HepG2 (cell line): ENCODE measurements at regions not wholly inside any gene's neighbourhood (a gene's known extent, or its start where the extent isn't known, plus 50 kb on each side); places are given as distances from the start of the nearest gene placed in this dataset.

Source experiments
- ATAC-seq: fragments of 200-7000 bp; cut with Tn5 transposase; 3 replicates; pipeline ENCODE4 v1.9.1; 2020; ENCODE audit warnings: mild to moderate bottlenecking, moderate library complexity
- BruUV-seq: library from RNA; stranded (reverse); fragments of 400-500 nt; replicated peaks from 2 replicates; lab custom pipeline; 2021; lab: Mats Ljungman, UMichigan
- CTCF ChIA-PET: fragments of 300-600 bp; formaldehyde crosslinking; extraction: SDS; loops from one replicate; lab custom pipeline; 2021; ENCODE audit warnings: low total read pairs, inconsistent platforms, low intra/inter-chr PET ratio; lab: Yijun Ruan, JAX
- POLR2A ChIA-PET: fragments of 350-600 bp; sonication (Branson Sonifier 250); formaldehyde crosslinking; loops from one replicate; lab custom pipeline; 2020; ENCODE audit warnings: antibody characterized with exemption, inconsistent platforms; lab: Yijun Ruan, JAX
- DNase-seq: peaks from one replicate; pipeline ENCODE4 v3.0.0-alpha.2; 2015; ENCODE audit warnings: low spot score
- FAIRE-seq: peaks from 3 replicates; lab custom pipeline; 2011; peaks lifted over from hg19 to GRCh38; lab: Jason Lieb, UNC
- H2AFZ ChIP-seq: one replicate; pipeline ENCODE4 v1.6.1; 2011; ENCODE audit warnings: low read length, inconsistent platforms
- H3K27ac ChIP-seq: fragments of 300-600 bp; 3 replicates; pipeline ENCODE4 v1.8.0; 2011; ENCODE audit warnings: mixed run types, mild to moderate bottlenecking, mixed read lengths, low read length, inconsistent platforms; ENCODE audit not compliant: insufficient read depth; ENCODE audit errors: extremely low read length
- H3K27me3 ChIP-seq, 2 experiments: fragments of 200-600 bp in 1 of 2; 2 replicates in 1 of 2; 3 replicates in 1 of 2; pipeline versions ENCODE4 v1.6.0 to v1.8.0; 2011; ENCODE audit warnings: low read length in 2 of 2, mild to moderate bottlenecking in 2 of 2, moderate library complexity in 2 of 2, inconsistent platforms in 1 of 2; ENCODE audit not compliant: insufficient read depth in 2 of 2, control insufficient read depth in 1 of 2
- H3K36me3 ChIP-seq, 2 experiments: fragments of 200-600 bp in 1 of 2; replicated peaks in 1 of 2; 2 replicates in 1 of 2; 3 replicates in 1 of 2; pipeline versions ENCODE4 v1.5.1 to v1.8.0; 2011; ENCODE audit warnings: low read length in 2 of 2, inconsistent platforms in 1 of 2; ENCODE audit not compliant: insufficient read depth in 2 of 2, control insufficient read depth in 1 of 2
- H3K4me1 ChIP-seq: 2 replicates; pipeline ENCODE4 v1.5.1; 2012; ENCODE audit warnings: low read length, inconsistent platforms; ENCODE audit not compliant: insufficient read depth
- H3K4me2 ChIP-seq: 2 replicates; pipeline ENCODE4 v1.6.0; 2011; ENCODE audit warnings: low read depth, low read length, inconsistent platforms
- H3K4me3 ChIP-seq, 3 experiments: fragments of 200-600 bp in 1 of 3; sonication (generic), shearing (Covaris generic) in 1 of 3; replicated peaks in 1 of 3; 2 replicates each; pipeline ENCODE4 v1.5.1; 2011 to 2016; ENCODE audit warnings: low read length in 3 of 3, inconsistent platforms in 2 of 3, low read depth in 2 of 3, mild to moderate bottlenecking in 2 of 3, control low read depth in 1 of 3, mixed read lengths in 1 of 3; ENCODE audit not compliant: insufficient read depth in 1 of 3
- H3K79me2 ChIP-seq: one replicate; pipeline ENCODE4 v1.6.1; 2011; ENCODE audit warnings: low read length, inconsistent platforms; ENCODE audit not compliant: insufficient read depth
- H3K9ac ChIP-seq: 2 replicates; pipeline ENCODE4 v1.6.0; 2011; ENCODE audit warnings: mild to moderate bottlenecking, low read depth, low read length, inconsistent platforms; ENCODE audit not compliant: insufficient read depth
- H3K9me3 ChIP-seq: 2 replicates; pipeline ENCODE4 v1.5.1; 2012; ENCODE audit warnings: mild to moderate bottlenecking, low read length
- H4K20me1 ChIP-seq: 2 replicates; pipeline ENCODE4 v1.6.0; 2011; ENCODE audit warnings: inconsistent platforms, mild to moderate bottlenecking, low read length, moderate library complexity; ENCODE audit not compliant: insufficient read depth
- FLYWCH1 ChIP-seq: sonication (generic); formaldehyde crosslinking; IDR thresholded peaks from 2 replicates; pipeline ENCODE4 v1.8.1; 2023; ENCODE audit warnings: mild to moderate bottlenecking, missing genetic modification reagents
- NFKB2 ChIP-seq: sonication (generic); formaldehyde crosslinking; IDR thresholded peaks from 2 replicates; pipeline ENCODE4 v1.4.0; 2020; ENCODE audit warnings: missing genetic modification reagents, borderline replicate concordance
- NR3C1 ChIP-seq: sonication (generic); formaldehyde crosslinking; IDR thresholded peaks from 2 replicates; pipeline ENCODE4 v1.4.0; 2020; ENCODE audit warnings: missing genetic modification reagents
- SIX1 ChIP-seq: sonication (generic); formaldehyde crosslinking; IDR thresholded peaks from 2 replicates; pipeline ENCODE4 v1.4.0; 2020; ENCODE audit warnings: missing genetic modification reagents, borderline replicate concordance
- XRCC5 ChIP-seq: fragments of 200-400 bp; formaldehyde crosslinking; optimal IDR thresholded peaks from 2 replicates; pipeline ENCODE3; 2017; ENCODE audit warnings: mild to moderate bottlenecking, low read length
- ZBTB7A ChIP-seq: sonication (generic); formaldehyde crosslinking; IDR thresholded peaks from 2 replicates; pipeline ENCODE4 v1.8.0; 2022; ENCODE audit warnings: mild to moderate bottlenecking, missing genetic modification reagents
- ZNF33A ChIP-seq: sonication (generic); formaldehyde crosslinking; IDR thresholded peaks from 2 replicates; pipeline ENCODE4 v1.5.1; 2020; ENCODE audit warnings: missing genetic modification reagents, mild to moderate bottlenecking, moderate library complexity, borderline replicate concordance
- ZNF530 ChIP-seq: sonication (generic); formaldehyde crosslinking; IDR thresholded peaks from 2 replicates; pipeline ENCODE4 v1.5.0; 2020; ENCODE audit warnings: low read depth, mild to moderate bottlenecking, missing genetic modification reagents
- ZNF552 ChIP-seq: sonication (generic); formaldehyde crosslinking; IDR thresholded peaks from 2 replicates; pipeline ENCODE4 v1.9.0; 2022; ENCODE audit warnings: missing genetic modification reagents, mild to moderate bottlenecking, borderline replicate concordance
- WGBS: methylation state at CpG from one replicate; pipeline ENCODE4 v1.1.6; 2017; ENCODE audit warnings: low lambda C conversion rate; 5-methylcytosine and 5-hydroxymethylcytosine counted together
- in situ Hi-C: cut with HindIII; loops from 2 replicates; pipeline ENCODE4 v1.10.0; 2017; ENCODE audit warnings: low pct_unique_long_range_greater_than_20kb; ENCODE audit not compliant: extremely low pct_ligation_motif_present
- intact Hi-C: fragments of 100-400 bp; cut with micrococcal nuclease; formaldehyde crosslinking; loops from one replicate; pipeline ENCODE4 v1.10.0; 2022; ENCODE audit not compliant: unreplicated experiment
- TF ChIP-seq, protein P1 (sequence below): IDR thresholded peaks from 2 replicates; pipeline ENCODE4 v1.6.1; 2016; ENCODE audit warnings: low read depth, missing genetic modification reagents, missing compliant biosample characterization
- TF ChIP-seq, protein P2 (sequence below): sonication (generic); formaldehyde crosslinking; IDR thresholded peaks from 2 replicates; pipeline ENCODE4 v1.4.0; 2020; ENCODE audit warnings: mild to moderate bottlenecking, missing genetic modification reagents, borderline replicate concordance
- TF ChIP-seq, protein P3 (sequence below): sonication (generic); formaldehyde crosslinking; IDR thresholded peaks from 2 replicates; pipeline ENCODE4 v1.4.0; 2020; ENCODE audit warnings: missing genetic modification reagents

DNA sequence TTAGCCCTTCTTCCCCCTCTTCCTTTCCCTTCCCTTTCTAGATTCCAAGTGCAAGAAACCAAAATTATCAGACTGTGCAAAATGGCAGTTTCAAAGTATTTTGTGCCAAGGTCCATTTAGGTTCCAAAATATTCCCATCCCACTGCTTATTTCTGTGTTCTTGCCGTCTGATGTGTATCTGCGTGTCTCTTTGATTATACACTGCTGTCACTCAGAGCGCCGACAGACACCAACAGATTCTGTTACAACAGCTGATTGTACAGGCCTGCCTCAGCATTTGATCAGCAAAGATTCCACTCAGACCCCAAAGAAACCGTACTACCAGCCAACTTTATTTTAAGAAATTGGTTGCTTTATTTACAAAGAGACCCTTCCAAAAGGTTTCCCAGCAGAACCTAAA lies 225.6 kb upstream of the SATB1 start:
- WGBS = 25% methylated on average over 5 of the region's 5 CpGs
- CTCF ChIA-PET = no interaction called here
- Histone ChIP-seq H3K4me3 (no peak overlapping the region), H3K9me3 (no peaks in the 10 kb centered on the region), H2AFZ (no peak overlapping the region), H4K20me1 (no peaks in the 10 kb centered on the region), H3K79me2 (no peaks in the 10 kb centered on the region), H3K27ac (no peak overlapping the region), H3K27me3 (no peaks in the 10 kb centered on the region), H3K36me3 (no peaks in the 10 kb centered on the region), H3K4me1 (no peaks in the 10 kb centered on the region), H3K4me2 (no peak overlapping the region), H3K9ac (no peak overlapping the region)
- intact Hi-C loops = no loop called here
- BruUV-seq = no TSS peak
- POLR2A ChIA-PET = no interaction called here
- no peak for FAIRE-seq
- in situ Hi-C loops = no loop called here
- no peak for DNase-seq
- no peak for ATAC-seq
- TF ChIP-seq, protein P1, sequence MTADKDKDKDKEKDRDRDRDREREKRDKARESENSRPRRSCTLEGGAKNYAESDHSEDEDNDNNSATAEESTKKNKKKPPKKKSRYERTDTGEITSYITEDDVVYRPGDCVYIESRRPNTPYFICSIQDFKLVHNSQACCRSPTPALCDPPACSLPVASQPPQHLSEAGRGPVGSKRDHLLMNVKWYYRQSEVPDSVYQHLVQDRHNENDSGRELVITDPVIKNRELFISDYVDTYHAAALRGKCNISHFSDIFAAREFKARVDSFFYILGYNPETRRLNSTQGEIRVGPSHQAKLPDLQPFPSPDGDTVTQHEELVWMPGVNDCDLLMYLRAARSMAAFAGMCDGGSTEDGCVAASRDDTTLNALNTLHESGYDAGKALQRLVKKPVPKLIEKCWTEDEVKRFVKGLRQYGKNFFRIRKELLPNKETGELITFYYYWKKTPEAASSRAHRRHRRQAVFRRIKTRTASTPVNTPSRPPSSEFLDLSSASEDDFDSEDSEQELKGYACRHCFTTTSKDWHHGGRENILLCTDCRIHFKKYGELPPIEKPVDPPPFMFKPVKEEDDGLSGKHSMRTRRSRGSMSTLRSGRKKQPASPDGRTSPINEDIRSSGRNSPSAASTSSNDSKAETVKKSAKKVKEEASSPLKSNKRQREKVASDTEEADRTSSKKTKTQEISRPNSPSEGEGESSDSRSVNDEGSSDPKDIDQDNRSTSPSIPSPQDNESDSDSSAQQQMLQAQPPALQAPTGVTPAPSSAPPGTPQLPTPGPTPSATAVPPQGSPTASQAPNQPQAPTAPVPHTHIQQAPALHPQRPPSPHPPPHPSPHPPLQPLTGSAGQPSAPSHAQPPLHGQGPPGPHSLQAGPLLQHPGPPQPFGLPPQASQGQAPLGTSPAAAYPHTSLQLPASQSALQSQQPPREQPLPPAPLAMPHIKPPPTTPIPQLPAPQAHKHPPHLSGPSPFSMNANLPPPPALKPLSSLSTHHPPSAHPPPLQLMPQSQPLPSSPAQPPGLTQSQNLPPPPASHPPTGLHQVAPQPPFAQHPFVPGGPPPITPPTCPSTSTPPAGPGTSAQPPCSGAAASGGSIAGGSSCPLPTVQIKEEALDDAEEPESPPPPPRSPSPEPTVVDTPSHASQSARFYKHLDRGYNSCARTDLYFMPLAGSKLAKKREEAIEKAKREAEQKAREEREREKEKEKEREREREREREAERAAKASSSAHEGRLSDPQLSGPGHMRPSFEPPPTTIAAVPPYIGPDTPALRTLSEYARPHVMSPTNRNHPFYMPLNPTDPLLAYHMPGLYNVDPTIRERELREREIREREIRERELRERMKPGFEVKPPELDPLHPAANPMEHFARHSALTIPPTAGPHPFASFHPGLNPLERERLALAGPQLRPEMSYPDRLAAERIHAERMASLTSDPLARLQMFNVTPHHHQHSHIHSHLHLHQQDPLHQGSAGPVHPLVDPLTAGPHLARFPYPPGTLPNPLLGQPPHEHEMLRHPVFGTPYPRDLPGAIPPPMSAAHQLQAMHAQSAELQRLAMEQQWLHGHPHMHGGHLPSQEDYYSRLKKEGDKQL (CRISPR knock-in tag) = no peak
- TF ChIP-seq ZBTB7A (CRISPR knock-in tag) (no peak), ZNF552 (CRISPR knock-in tag) (no peak), NFKB2 (no peak), NR3C1 (CRISPR knock-in tag) (no peak), XRCC5 (no peak), SIX1 (CRISPR knock-in tag) (no peak), ZNF33A (CRISPR knock-in tag) (no peak), FLYWCH1 (CRISPR knock-in tag) (no peak), ZNF530 (CRISPR knock-in tag) (no peak)
- TF ChIP-seq, protein P2, sequence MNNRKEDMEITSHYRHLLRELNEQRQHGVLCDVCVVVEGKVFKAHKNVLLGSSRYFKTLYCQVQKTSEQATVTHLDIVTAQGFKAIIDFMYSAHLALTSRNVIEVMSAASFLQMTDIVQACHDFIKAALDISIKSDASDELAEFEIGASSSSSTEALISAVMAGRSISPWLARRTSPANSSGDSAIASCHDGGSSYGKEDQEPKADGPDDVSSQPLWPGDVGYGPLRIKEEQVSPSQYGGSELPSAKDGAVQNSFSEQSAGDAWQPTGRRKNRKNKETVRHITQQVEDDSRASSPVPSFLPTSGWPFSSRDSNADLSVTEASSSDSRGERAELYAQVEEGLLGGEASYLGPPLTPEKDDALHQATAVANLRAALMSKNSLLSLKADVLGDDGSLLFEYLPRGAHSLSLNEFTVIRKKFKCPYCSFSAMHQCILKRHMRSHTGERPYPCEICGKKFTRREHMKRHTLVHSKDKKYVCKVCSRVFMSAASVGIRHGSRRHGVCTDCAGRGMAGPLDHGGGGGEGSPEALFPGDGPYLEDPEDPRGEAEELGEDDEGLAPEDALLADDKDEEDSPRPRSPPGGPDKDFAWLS (CRISPR knock-in tag) = no peak
- TF ChIP-seq, protein P3, sequence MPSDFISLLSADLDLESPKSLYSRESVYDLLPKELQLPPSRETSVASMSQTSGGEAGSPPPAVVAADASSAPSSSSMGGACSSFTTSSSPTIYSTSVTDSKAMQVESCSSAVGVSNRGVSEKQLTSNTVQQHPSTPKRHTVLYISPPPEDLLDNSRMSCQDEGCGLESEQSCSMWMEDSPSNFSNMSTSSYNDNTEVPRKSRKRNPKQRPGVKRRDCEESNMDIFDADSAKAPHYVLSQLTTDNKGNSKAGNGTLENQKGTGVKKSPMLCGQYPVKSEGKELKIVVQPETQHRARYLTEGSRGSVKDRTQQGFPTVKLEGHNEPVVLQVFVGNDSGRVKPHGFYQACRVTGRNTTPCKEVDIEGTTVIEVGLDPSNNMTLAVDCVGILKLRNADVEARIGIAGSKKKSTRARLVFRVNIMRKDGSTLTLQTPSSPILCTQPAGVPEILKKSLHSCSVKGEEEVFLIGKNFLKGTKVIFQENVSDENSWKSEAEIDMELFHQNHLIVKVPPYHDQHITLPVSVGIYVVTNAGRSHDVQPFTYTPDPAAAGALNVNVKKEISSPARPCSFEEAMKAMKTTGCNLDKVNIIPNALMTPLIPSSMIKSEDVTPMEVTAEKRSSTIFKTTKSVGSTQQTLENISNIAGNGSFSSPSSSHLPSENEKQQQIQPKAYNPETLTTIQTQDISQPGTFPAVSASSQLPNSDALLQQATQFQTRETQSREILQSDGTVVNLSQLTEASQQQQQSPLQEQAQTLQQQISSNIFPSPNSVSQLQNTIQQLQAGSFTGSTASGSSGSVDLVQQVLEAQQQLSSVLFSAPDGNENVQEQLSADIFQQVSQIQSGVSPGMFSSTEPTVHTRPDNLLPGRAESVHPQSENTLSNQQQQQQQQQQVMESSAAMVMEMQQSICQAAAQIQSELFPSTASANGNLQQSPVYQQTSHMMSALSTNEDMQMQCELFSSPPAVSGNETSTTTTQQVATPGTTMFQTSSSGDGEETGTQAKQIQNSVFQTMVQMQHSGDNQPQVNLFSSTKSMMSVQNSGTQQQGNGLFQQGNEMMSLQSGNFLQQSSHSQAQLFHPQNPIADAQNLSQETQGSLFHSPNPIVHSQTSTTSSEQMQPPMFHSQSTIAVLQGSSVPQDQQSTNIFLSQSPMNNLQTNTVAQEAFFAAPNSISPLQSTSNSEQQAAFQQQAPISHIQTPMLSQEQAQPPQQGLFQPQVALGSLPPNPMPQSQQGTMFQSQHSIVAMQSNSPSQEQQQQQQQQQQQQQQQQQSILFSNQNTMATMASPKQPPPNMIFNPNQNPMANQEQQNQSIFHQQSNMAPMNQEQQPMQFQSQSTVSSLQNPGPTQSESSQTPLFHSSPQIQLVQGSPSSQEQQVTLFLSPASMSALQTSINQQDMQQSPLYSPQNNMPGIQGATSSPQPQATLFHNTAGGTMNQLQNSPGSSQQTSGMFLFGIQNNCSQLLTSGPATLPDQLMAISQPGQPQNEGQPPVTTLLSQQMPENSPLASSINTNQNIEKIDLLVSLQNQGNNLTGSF (CRISPR knock-in tag) = no peak
